HG02763 (cell line): ENCODE measurements at regions not wholly inside any gene's neighbourhood (a gene's known extent, or its start where the extent isn't known, plus 50 kb on each side); places are given as distances from the start of the nearest gene placed in this dataset.

Source experiments
- ATAC-seq: cut with Tn5 transposase; IDR thresholded peaks from one replicate; pipeline ENCODE4 v1.9.1; 2021; ENCODE audit warnings: mild to moderate bottlenecking, moderate library complexity; ENCODE audit not compliant: unreplicated experiment

- ATAC-seq, result no peak
Observed at GRCh38 chr6:14930366-14930989, 315.4 kb upstream of the JARID2 start.

DNA sequence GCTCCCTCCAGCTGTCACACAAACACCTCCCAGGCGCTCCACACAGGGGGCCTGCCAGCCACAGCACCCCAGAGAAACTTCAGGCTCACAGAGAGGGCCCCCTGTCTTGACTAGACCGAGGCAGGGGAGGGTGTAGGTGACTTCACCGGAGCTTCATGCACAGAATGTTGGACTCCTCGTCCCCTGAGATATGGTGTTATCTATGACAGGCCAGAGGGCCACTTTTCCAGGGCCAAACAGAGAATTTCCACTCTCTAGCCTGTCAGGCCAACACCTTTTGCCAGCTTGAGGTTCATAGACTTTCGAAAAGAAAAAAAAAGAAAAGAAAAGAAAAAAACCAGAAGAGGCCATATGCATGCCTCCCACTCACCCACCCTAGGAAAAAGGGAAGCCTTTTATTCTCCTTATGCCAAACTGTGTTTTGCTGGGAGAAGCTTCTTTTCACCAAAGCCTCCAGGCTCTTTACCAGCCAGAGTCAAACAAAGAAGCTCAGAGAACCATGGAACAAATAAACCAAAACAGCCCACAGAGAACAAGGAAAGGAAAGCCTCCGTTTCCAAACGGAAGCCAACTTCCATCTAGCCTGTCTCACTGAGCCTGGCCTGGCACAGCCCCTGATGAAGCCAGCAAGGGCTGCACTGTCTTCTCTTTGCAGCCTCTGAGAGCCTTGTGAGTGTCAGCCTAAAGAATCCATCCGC lies 313.2 kb upstream of the JARID2 start:
- no peak for ATAC-seq

DNA sequence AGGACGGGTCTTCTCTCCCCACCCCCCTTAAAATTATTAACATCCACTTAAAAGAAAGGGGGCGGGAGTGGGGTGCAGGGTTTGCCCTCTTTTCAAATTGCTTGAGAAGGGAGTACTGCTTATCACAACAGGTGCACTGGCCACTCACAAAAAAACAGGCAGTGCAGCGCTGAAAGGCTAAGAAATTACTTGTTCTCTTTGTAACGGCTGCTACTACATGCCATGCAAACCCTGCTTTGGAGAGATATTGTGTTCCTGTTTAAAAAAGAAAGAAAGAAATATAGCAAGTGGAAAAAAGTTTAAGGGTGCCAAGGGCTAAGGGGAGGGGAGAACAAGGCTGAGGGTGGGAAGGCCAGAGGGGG lies 312.7 kb upstream of the JARID2 start:
- no peak for ATAC-seq

GRCh38 chr6:14934013-14934412 lies 311.9 kb upstream of the JARID2 start:
- ATAC-seq, result no peak

- no peak for ATAC-seq
Observed at GRCh38 chr6:14934844-14935243, 311.0 kb upstream of the JARID2 start.

- ATAC-seq, result no peak
Observed at GRCh38 chr6:14936861-14937260, 309.0 kb upstream of the JARID2 start.

- no peak for ATAC-seq
Observed at GRCh38 chr6:14943116-14943515, 302.8 kb upstream of the JARID2 start.

DNA sequence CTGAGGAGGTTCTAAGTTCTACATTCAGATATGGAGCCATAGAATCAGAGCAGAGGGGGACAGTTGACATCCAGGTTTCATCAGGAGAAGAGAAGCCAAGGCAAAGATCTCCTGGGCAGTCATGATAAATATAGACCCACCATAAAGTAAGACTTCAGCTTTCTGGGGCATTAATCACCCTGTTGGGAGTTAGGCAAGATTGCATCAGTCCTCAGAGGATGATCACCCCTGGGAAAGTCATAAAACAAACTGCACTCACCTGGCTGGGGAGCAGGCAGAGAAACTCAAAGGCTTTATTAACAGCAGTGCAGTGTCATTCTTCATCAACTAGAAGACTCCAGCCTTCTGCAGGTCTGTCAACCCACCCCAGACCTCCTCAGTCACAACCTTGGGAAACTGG lies 301.3 kb upstream of the JARID2 start:
- ATAC-seq, result no peak

- no peak for ATAC-seq
Observed at GRCh38 chr6:14945461-14946185, 300.2 kb upstream of the JARID2 start.

DNA sequence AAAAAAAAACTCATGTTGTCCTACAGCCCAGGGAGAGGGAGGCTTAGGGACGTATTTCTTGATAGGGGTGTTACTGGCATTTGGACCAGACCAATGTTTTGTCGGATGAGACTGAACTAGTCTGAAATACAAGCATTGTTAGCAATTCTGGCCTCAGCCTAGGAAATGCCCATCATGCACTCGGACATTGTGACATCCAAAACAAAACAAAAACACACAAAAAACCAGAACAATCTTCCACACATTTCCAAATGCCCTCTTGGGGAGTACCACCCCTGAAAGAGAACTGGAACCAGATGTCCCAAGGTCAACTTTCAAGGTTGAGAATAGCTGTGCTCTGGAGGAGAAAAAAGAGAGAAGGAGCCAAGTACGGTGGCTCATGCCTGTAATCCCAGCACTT lies 299.1 kb upstream of the JARID2 start:
- no peak for ATAC-seq

- ATAC-seq, result no peak
Observed at GRCh38 chr6:14948586-14949245, 297.2 kb upstream of the JARID2 start.

- ATAC-seq, result no peak
Observed at GRCh38 chr6:14950103-14950969, 295.5 kb upstream of the JARID2 start.

DNA sequence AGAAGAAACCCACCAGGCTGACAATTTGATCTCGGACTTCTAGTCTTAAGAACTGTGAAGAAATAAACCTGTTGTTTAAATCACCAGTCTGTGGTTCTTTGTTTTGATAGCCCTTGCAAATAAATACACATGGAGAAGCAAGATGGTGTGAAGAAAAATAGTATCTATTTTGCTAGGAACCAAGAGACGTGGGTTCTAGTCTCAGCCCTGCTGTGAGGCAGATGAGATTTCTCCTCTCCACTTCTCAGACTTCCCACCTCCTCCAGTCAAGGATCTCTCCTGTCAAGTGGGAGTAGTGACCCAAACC lies 294.9 kb upstream of the JARID2 start:
- ATAC-seq, result no peak

GRCh38 chr6:14951704-14952103 lies 294.2 kb upstream of the JARID2 start:
- no peak for ATAC-seq

DNA sequence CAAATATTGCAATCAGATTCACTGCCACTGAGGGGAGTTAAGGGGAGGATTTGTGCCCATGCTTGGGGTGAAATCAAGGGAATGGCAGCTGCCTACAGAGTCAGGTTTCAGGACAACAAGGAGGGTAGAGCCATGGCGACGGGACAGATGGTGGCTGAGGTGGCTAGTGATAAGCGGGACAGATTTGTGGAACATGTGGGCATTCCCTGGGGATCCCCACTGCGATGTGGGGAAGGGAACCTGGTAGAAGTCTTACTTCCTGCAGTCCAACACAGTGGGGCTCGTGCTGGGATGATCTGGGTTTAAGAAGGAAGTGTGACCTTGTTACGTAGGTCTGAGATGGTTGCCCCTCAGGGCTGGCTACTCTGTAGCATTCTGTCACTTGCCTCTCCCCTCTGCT lies 292.0 kb upstream of the JARID2 start:
- no peak for ATAC-seq

- no peak for ATAC-seq
Observed at GRCh38 chr6:14957355-14958059, 288.4 kb upstream of the JARID2 start.

GRCh38 chr6:14959324-14959885 lies 286.5 kb upstream of the JARID2 start:
- no peak for ATAC-seq

GRCh38 chr6:14964556-14965270 lies 281.2 kb upstream of the JARID2 start:
- ATAC-seq, result no peak

GRCh38 chr6:14965424-14966075 lies 280.3 kb upstream of the JARID2 start:
- ATAC-seq, result no peak
